Dedifferentiated amniotic fluid mesenchymal stem cell (primary cell): ENCODE measurements at regions not wholly inside any gene's neighbourhood (a gene's known extent, or its start where the extent isn't known, plus 50 kb on each side); places are given as distances from the start of the nearest gene placed in this dataset.
"Not testable (repeated sequence)": the region's sequence is repeated elsewhere in the genome, so short reads cannot be mapped to it uniquely, and the experiment has no call there.

Source experiments
- DNase-seq: peaks from one replicate; pipeline ENCODE4 v3.0.0-alpha.2; 2016; ENCODE audit errors: extremely low spot score

DNA sequence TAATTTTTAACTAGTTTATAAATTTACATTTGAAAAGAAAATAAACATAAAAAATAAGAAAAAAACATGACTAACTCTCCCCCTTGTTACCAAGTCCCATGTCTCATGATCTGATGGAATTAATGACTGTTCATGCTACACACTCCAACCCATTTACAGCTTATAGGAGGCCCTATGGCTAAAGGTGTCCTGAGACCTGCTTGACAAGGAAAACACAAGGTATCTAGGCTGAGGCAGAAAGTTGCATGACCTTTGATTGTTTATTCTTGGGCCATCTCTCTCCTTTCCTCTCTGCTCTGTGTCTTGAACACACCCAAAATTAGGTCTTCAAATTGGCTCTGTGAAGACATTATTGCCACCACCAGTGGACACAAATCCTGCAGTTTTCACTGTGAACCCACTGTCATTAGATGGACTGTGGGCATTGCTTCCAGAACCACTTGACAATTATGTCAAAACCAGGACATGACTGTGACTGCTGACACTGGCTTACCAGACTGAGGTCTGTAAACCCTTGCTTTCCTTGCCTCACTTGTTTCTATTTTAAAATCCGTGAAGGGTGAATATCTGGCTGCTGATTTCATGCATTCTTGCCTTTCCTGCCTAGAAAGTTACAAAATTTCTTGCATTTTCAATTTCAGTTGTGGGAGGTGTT lies 386.5 kb upstream of the SPRY2 start:
- DNase-seq: no peak

GRCh38 chr13:80726868-80727267 lies 385.9 kb upstream of the SPRY2 start:
- no peak for DNase-seq

DNA sequence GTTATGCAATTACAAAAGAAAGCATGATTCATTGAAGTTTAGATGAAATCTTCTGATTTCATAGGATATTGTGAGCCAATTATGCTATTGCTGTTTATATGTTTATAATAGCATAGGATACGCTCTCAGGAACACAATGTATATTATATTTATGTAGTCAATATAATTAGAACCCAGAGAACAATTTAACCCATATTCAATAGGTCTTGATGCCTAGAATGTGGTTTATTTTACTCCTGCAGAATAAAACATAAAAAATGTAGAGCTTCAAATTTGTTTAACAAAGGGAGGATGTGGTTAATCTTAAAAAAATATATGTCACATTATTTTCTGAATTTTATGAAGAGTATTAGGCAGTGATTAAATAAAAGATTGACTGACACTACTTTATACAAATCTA lies 380.8 kb upstream of the SPRY2 start:
- DNase-seq: no peak

- DNase-seq: no peak
These were observed 378.0 kb upstream of the SPRY2 start for GRCh38 chr13:80718970-80719369.

GRCh38 chr13:80717776-80718175 lies 376.9 kb upstream of the SPRY2 start:
- DNase-seq: no peak

DNA sequence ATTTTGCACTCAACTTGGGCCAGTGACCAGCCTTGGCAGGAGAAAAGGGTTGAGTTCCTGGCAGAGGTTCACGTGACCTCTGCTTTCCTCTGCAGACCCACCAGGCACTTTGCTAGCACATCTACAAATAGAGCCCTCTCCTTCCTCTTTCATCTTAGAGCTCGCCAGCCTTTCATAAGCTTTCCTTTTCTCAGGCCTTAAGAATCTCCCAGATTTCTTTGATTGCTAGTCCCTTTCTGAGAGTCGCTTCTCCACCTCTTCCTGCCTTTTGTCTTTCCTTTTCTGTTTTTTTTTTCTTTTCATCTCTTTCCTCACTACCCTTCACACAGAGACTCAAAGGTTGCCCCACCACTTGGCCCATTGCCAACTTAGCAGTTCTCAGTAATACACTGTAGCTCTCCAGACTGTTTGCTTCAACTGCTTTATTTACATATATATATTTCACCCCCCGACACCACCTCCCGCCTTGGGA lies 375.7 kb upstream of the SPRY2 start:
- no peak for DNase-seq

DNA sequence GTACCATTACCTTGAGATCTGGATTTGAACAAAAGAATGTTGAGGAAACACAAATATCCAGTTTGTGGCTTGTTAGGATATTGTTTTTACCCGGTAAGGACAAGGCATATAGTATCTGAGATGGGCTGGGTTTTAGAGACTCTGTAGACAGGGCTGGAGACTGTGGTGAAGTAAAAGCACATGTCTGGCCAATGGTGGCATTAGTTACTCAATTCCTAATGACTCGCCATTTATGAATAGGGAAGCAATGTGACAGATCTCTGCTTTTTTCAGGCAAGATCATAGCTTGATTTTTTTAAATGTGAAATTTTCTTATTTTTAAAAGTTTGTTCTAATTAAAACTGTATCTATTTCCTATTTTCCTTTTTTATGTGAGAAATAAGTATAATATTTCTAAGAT lies 371.1 kb upstream of the SPRY2 start:
- DNase-seq: no peak

- DNase-seq: no peak
These were observed 367.9 kb upstream of the SPRY2 start for GRCh38 chr13:80708791-80709190.

DNA sequence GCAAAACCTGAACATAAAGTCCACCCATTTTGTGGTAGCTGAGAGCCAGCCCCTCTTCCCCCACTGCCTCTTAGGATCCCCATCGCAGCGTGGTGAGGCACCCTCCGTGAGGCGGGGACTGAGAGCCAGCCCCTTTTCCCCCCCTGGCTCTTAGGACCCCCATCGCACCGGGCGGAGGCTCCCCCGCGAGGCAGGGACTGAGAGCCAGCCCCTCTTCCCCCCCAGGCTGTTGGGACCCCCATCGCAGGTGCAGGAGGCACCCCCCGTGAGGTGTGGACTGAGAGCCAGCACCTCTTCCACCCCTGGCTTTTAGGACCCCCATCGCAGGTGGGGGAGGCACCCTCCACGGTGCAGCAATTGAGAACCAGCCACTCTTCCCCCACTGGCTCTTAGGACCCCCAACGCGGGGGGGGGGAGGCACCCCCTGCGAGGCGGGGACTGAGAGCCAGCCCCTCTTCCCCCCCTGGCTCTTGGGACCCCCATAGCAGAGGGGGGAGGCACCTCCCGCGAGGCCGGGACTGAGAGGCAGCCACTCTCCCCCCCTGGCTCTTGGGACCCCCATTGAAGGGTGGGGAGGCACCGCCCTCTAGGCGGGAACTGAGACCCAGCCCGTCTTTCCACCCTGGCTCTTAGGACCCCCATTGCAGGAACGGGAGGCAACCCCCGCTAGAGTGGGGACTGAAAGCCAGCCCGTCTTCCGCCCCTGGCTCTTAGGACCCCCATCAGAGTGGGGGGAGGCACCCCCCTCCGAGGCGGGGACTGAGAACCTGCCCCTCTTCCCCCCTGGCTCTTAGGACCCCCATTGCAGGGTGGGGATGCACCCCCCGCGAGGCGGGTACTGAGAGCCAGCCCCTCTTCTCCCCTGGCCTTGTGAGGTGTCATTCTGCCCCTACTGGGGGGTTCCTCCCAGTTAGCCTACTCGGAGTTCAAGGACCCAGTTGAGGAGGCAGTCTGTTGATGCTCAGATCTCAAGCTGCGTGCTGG lies 366.4 kb upstream of the SPRY2 start:
- no peak for DNase-seq

DNA sequence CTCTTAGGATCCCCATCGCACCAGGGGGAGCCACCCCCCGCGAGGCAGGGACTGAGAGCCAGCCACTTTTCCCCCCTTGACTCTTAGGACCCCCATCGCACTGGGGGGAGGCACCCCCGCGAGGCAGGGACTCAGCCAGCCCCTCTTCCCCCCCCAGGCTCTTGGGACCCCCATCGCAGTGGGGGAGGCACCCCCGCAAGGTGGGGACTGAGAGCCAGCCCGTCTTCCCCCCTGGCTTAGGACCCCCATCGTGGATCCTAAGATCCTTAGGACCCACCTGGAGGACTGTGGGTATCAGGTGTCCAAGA lies 365.2 kb upstream of the SPRY2 start:
- no peak for DNase-seq

GRCh38 chr13:80705371-80706163 lies 364.6 kb upstream of the SPRY2 start:
- no peak for DNase-seq

- DNase-seq: no peak
These were observed 363.4 kb upstream of the SPRY2 start for GRCh38 chr13:80704369-80704768.

- DNase-seq: no peak
These were observed 354.9 kb upstream of the SPRY2 start for GRCh38 chr13:80695841-80696240.

DNA sequence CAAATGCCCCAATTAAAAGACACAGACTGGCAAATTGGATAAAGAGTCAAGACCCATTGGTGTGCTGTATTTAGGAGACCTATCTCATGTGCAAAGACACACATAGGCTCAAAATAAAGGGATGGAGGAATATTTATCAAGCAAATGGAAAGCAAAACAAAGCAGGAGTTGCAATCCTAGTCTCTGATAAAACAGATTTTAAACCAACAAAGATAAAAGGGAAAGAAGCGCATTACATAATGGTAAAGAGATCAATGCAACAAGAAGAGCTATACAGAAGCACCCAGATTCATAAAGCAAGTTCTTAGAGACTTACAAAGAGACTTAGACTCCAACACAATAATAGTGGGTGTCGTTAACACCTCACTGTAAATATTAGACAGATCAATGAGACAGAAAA lies 350.9 kb upstream of the SPRY2 start:
- DNase-seq: not testable (repeated sequence)

DNA sequence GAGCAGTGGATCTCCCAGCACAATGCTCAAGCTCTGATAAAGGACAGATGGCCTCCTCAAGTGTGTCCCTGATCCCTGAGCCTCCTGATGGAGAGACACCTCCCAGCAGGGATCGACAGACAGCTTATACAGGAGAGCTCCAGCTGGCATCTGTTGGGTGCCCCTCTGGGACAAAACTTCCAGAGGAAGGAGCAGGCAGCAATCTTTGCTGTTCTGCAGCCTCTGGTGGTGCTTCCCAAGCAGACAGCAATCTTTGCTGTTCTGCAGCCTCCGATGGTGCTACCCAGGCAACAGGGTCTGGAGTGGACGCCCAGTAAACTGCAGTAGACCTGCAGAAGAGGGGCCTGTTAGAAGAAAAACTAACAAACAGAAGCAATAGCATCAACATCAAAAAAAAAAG lies 349.3 kb upstream of the SPRY2 start:
- DNase-seq: no peak

DNA sequence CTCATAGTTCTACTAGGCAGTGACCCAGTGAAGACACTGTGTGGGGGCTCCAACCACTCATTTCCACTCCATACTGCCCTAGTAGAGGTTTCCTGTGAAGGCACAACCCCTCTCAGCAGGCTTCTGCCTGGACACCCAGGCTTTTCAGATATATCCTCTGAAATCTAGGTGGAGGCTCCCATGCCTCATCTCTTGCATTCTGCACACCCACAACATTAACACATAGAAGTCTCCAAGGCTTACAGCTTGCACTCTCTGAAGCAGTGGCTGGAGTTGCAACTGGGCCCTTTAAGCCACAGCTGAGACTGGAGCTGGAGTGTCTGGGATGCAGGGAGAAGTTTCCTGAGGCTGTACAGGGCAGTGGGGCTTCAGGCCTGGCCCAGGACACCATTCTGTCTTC lies 347.7 kb upstream of the SPRY2 start:
- no peak for DNase-seq

- no peak for DNase-seq
These were observed 345.0 kb upstream of the SPRY2 start for GRCh38 chr13:80685942-80686341.

DNA sequence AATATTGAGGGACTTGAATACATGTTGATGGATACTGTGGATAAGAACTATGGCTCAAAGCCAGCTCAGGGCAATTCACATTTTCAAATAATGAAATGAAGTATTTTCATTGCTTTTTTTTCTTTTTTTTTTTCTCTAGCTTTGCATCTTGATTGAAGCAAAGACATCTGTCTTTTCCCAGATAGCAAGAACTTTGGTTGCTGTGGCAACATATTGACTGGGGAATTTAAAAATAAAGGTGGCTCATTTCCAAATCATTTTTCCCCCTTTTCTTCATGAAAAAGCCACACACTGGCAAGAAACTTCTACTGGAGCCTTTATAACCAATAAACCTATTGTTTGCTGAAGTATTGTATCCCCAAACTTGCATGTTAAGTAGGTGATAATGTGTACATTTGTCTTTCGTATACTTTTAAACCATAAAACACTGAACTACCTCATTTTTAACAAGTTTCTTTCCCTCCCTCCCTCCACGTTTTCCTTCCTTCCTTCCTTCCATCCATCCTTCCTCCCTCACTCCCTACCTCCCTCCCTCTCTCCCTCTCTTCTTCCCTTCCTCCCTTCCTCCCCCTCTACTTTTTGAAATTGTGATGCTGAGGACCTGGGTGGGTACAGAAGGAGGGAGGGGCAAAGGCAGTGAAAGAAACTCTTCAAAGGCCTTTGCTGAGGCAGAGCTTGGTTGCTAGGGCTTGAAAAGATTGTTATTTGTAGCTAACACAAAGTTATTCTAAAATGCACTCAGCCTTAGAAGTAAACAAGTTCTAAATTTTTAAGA lies 343.5 kb upstream of the SPRY2 start:
- DNase-seq: no peak

GRCh38 chr13:80680786-80681366 lies 339.9 kb upstream of the SPRY2 start:
- no peak for DNase-seq

DNA sequence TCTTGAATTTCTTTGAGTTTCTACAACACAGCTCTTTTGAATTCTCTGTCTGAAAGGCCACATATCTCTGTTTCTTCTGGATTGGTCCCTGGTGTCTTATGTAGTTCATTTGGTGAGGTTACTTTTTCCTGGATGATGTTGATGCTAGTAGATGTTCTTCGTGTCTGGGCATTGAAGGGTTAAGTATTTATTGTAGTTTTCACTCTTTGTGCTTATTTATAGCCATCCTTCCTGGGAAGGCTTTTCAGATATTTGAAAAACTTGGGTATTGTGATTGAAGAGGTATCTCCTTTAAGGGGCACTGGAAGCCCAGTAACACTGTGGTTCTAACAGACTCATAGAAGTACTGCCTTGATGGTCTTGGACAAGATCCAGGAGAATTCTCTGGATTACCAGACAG lies 338.5 kb upstream of the SPRY2 start:
- no peak for DNase-seq

- no peak for DNase-seq
These were observed 336.3 kb upstream of the SPRY2 start for GRCh38 chr13:80677227-80677626.
